Forelimb muscle (tissue), 1 donor: ENCODE measurements at regions not wholly inside any gene's neighbourhood (a gene's known extent, or its start where the extent isn't known, plus 50 kb on each side); places are given as distances from the start of the nearest gene placed in this dataset.

ENCODE experiments used
- DNase-seq: peaks from one replicate; pipeline ENCODE4 v3.0.0-alpha.2; 2013; ENCODE audit warnings: low read depth

GRCh38 chr4:181594188-181594587, 649.0 kb upstream of the TENM3 start:
- no peak for DNase-seq

- no peak for DNase-seq
Observed at GRCh38 chr4:181595716-181596115, 647.5 kb upstream of the TENM3 start.

- no peak for DNase-seq
Observed at GRCh38 chr4:181597766-181598165, 645.4 kb upstream of the TENM3 start.

- DNase-seq = no peak
Observed at GRCh38 chr4:181599134-181599533, 644.1 kb upstream of the TENM3 start.

GRCh38 chr4:181601103-181601502, 642.1 kb upstream of the TENM3 start:
- DNase-seq = no peak

GRCh38 chr4:181604546-181604945, 638.7 kb upstream of the TENM3 start:
- DNase-seq = no peak

GRCh38 chr4:181606300-181606699, 636.9 kb upstream of the TENM3 start:
- DNase-seq = no peak

- no peak for DNase-seq
Observed at GRCh38 chr4:181608181-181608580, 635.0 kb upstream of the TENM3 start.

GRCh38 chr4:181611033-181611711, 632.0 kb upstream of the TENM3 start:
- DNase-seq = no peak

- DNase-seq = no peak
Observed at GRCh38 chr4:181611946-181612600, 631.1 kb upstream of the TENM3 start.

GRCh38 chr4:181613200-181613599, 630.0 kb upstream of the TENM3 start:
- no peak for DNase-seq

GRCh38 chr4:181618038-181618618, 625.1 kb upstream of the TENM3 start:
- DNase-seq = no peak

- no peak for DNase-seq
Observed at GRCh38 chr4:181618896-181619295, 624.3 kb upstream of the TENM3 start.

- no peak for DNase-seq
Observed at GRCh38 chr4:181619651-181620050, 623.6 kb upstream of the TENM3 start.

GRCh38 chr4:181637186-181638105, 605.8 kb upstream of the TENM3 start:
- no peak for DNase-seq

- no peak for DNase-seq
Observed at GRCh38 chr4:181643466-181643865, 599.7 kb upstream of the TENM3 start.

- no peak for DNase-seq
Observed at GRCh38 chr4:181645489-181645888, 597.7 kb upstream of the TENM3 start.

- no peak for DNase-seq
Observed at GRCh38 chr4:181646864-181647263, 596.3 kb upstream of the TENM3 start.

- no peak for DNase-seq
Observed at GRCh38 chr4:181647396-181648147, 595.6 kb upstream of the TENM3 start.

GRCh38 chr4:181650033-181650825, 593.0 kb upstream of the TENM3 start:
- no peak for DNase-seq

- DNase-seq = no peak
Observed at GRCh38 chr4:181656748-181657147, 586.5 kb upstream of the TENM3 start.
